ENCODE measurements at regions not wholly inside any gene's neighbourhood (a gene's known extent, or its start where the extent isn't known, plus 50 kb on each side); places are given as distances from the start of the nearest gene placed in this dataset.

DNA sequence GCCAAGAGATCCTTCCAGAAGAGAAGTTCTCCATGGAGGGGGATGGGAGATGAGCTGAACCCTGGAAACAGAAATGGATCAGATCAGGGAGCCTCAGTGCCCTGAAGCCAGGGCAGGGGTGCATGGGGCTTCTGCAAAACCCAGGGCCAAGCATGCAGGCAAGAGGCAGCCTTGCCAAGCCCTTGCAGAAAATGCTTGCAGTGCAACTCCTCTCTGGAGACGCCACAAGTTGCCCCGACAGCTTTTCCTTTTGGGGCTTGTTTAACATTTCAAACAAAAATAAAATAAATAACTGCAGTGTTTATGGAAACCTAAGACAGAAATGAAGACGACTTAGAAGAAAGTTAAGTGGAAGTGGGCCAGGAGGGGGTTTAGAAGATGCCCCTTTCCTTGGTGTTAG is 177.5 kb upstream of the TNP1 start:
- Histone ChIP-seq H2AFZ (ENCODE audit: control insufficient read depth, low read length) (no peak overlapping the region), H3K27me3 (ENCODE audit: control insufficient read depth, extremely low read depth, insufficient read depth, low read length) (no peaks in the 10 kb centered on the region), H3K9ac (ENCODE audit: control insufficient read depth, extremely low read depth, insufficient read depth, low read length) (no peak overlapping the region), H3K9me1 (ENCODE audit: control insufficient read depth, extremely low read depth, insufficient read depth, low read length) (no peaks in the 10 kb centered on the region), H3K27ac (ENCODE audit: control insufficient read depth, insufficient read depth, low read length) (no peak overlapping the region), H3K79me2 (ENCODE audit: control insufficient read depth, insufficient read depth, low read length) (no peaks in the 10 kb centered on the region), H3K4me3 (ENCODE audit: control insufficient read depth in 2 of 3, extremely low read depth in 1 of 3, insufficient read depth in 2 of 3, low read depth in 1 of 3, low read length in 3 of 3) (no peak overlapping the region), H4K20me1 (ENCODE audit: control insufficient read depth, extremely low read depth, insufficient read depth, low read length) (no peaks in the 10 kb centered on the region), H3K9me3 (ENCODE audit: control insufficient read depth, low read depth, low read length) (no peaks in the 10 kb centered on the region), H3K4me2 (ENCODE audit: control insufficient read depth, extremely low read depth, insufficient read depth, low read depth, low read length) (no peak overlapping the region), H3K36me3 (ENCODE audit: control insufficient read depth in 2 of 2, extremely low read depth in 1 of 2, insufficient read depth in 2 of 2, low read length in 2 of 2) (no peaks in the 10 kb centered on the region), H3K4me1 (ENCODE audit: control insufficient read depth, extremely low read depth, insufficient read depth, low read length) (peaks cover 24% of the 10 kb centered on the region)
- TF ChIP-seq EZH2 (IDR thresholded peaks at IDR 0.05; ENCODE audit: low read length) = no peak
- TF ChIP-seq, protein P1, sequence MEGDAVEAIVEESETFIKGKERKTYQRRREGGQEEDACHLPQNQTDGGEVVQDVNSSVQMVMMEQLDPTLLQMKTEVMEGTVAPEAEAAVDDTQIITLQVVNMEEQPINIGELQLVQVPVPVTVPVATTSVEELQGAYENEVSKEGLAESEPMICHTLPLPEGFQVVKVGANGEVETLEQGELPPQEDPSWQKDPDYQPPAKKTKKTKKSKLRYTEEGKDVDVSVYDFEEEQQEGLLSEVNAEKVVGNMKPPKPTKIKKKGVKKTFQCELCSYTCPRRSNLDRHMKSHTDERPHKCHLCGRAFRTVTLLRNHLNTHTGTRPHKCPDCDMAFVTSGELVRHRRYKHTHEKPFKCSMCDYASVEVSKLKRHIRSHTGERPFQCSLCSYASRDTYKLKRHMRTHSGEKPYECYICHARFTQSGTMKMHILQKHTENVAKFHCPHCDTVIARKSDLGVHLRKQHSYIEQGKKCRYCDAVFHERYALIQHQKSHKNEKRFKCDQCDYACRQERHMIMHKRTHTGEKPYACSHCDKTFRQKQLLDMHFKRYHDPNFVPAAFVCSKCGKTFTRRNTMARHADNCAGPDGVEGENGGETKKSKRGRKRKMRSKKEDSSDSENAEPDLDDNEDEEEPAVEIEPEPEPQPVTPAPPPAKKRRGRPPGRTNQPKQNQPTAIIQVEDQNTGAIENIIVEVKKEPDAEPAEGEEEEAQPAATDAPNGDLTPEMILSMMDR (optimal IDR thresholded peaks at IDR 0.05 in 1 of 3, IDR thresholded peaks at IDR 0.05 in 1 of 3, conservative IDR thresholded peaks at IDR 0.05 in 1 of 3; ENCODE audit: extremely low read depth in 1 of 3, insufficient read depth in 2 of 3, low read length in 3 of 3) = no peak
- DNase-seq (ENCODE audit: low read depth, low spot score) = no peak
- no peak for FAIRE-seq
- dilution Hi-C loops (cut with MboI; ENCODE audit: extremely low pct_ligation_motif_present, low sequenced_read_pairs) = no loop called here

DNA sequence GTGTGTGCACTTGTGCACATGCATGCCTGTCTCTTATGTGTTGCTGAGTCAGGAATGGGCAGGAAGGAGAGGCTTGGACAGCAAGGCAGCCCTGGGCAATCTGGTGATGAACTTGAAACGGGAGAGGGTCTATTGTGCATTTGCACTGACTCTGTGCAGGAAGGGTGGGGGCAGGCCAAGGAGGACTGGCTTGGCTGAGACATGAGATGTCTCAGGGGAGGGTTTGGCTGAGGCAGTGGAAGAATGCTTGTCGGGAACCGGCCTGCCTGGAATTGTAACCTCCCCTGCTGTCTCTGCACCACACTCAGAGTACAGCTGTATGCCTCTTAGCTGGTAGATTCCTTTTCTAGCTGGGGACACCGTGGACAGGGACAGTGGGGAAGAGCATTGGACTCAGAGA is 176.1 kb upstream of the TNP1 start:
- Histone ChIP-seq H3K27ac (ENCODE audit: control insufficient read depth, insufficient read depth, low read length) (no peak overlapping the region), H4K20me1 (ENCODE audit: control insufficient read depth, extremely low read depth, insufficient read depth, low read length) (no peaks in the 10 kb centered on the region), H3K4me2 (ENCODE audit: control insufficient read depth, extremely low read depth, insufficient read depth, low read depth, low read length) (no peak overlapping the region), H3K27me3 (ENCODE audit: control insufficient read depth, extremely low read depth, insufficient read depth, low read length) (no peaks in the 10 kb centered on the region), H3K36me3 (ENCODE audit: control insufficient read depth in 2 of 2, extremely low read depth in 1 of 2, insufficient read depth in 2 of 2, low read length in 2 of 2) (no peaks in the 10 kb centered on the region), H3K9ac (ENCODE audit: control insufficient read depth, extremely low read depth, insufficient read depth, low read length) (no peak overlapping the region), H3K9me3 (ENCODE audit: control insufficient read depth, low read depth, low read length) (no peaks in the 10 kb centered on the region), H3K4me3 (ENCODE audit: control insufficient read depth in 2 of 3, extremely low read depth in 1 of 3, insufficient read depth in 2 of 3, low read depth in 1 of 3, low read length in 3 of 3) (no peak overlapping the region), H3K4me1 (ENCODE audit: control insufficient read depth, extremely low read depth, insufficient read depth, low read length) (peaks cover 24% of the 10 kb centered on the region), H3K79me2 (ENCODE audit: control insufficient read depth, insufficient read depth, low read length) (no peaks in the 10 kb centered on the region), H2AFZ (ENCODE audit: control insufficient read depth, low read length) (peak overlapping the region; percentile 8), H3K9me1 (ENCODE audit: control insufficient read depth, extremely low read depth, insufficient read depth, low read length) (no peaks in the 10 kb centered on the region)
- no peak for TF ChIP-seq EZH2 (IDR thresholded peaks at IDR 0.05; ENCODE audit: low read length)
- TF ChIP-seq, protein P1 (optimal IDR thresholded peaks at IDR 0.05 in 1 of 3, IDR thresholded peaks at IDR 0.05 in 1 of 3, conservative IDR thresholded peaks at IDR 0.05 in 1 of 3; ENCODE audit: extremely low read depth in 1 of 3, insufficient read depth in 2 of 3, low read length in 3 of 3) = no peak
- dilution Hi-C loops (cut with MboI; ENCODE audit: extremely low pct_ligation_motif_present, low sequenced_read_pairs) = no loop called here
- DNase-seq (ENCODE audit: low read depth, low spot score) (peak; percentile 21), FAIRE-seq (peak; percentile 80)

Measured in keratinocyte (primary cell).